AG08395 (cell line): ENCODE measurements at regions not wholly inside any gene's neighbourhood (a gene's known extent, or its start where the extent isn't known, plus 50 kb on each side); places are given as distances from the start of the nearest gene placed in this dataset.

ENCODE experiments used
- DNase-seq: peaks from one replicate; pipeline ENCODE4 v3.0.0; 2012; ENCODE audit warnings: mixed read lengths, low spot score

DNA sequence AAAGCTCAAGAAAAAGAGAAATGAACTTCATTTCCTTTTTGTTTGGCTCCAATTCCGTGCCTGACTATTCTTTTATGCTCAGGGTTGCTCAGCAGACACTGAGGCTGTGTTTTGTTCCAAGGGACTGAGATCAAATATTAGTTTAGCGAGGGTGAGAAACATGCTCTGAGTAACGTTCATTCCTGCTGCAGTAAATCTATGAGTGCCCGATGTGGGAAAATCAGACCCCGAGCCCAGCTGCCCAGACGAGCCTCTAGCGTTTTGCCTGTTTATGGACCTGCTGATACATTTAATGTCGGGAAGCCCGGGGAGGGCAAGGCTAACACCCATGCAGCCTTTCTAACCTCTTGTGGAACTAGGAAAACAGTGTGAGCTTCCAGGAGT, 119.2 kb downstream of the VAPA start:
- DNase-seq, result no peak

DNA sequence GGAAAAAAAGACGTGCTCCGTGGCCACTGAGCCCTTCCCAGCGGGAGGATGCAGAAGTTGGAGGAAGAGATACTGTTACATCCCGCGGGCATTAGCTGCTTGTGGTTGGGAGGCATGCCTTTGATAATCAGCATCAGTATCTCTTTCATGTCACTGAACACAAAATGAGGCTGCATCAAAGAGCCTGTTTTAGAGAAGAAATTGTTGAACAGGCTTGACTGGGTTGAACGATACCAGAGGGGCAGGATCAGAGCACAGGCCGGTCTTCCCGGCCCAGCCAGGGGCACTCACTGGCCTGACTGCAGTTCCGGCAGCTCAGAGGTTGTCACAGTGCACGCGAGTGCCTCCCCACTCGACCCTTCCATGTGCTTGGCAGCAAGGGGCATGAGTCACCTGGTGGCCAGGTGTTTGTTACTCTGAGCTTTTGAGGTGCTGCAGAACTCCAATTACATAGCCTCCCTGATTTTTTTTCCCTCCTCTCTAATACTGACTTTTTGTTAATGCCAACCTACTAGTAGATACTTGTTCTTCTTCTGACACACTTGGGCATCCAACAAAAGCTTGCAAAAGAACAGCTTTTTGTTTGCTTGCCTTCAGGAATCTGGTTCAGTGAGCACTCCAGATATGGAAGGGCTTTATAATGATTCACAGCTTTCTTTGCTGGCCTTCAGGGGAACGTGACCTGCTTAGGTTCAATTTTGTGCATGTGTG, 121.6 kb downstream of the VAPA start:
- peak; percentile 40 for DNase-seq

DNA sequence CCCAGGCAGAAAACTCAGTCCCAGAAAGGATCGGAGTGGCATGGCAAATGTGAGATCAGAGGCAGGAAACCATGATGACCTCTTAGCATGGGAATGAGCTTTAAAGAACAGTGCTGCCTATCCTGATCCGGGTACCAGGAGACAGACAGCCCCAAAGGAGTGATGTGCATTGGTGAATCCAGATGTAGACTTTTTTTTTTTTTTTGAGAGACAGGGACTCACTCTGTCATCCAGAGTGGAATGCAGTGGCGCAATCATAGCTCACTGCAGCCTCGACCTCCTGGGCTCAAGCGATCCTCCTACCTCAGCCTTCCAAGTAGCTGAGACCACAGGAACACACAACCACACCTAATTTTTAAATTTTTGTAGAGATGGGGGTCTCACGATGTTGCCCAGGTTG, 122.7 kb downstream of the VAPA start:
- peak; percentile 61 for DNase-seq

- no peak for DNase-seq
Measured at GRCh38 chr18:10037181-10037580, 123.4 kb downstream of the VAPA start.

GRCh38 chr18:10038268-10038667, 124.5 kb downstream of the VAPA start:
- no peak for DNase-seq

GRCh38 chr18:10040287-10041011, 126.6 kb downstream of the VAPA start:
- no peak for DNase-seq

GRCh38 chr18:10041180-10041579, 127.4 kb downstream of the VAPA start:
- DNase-seq, result no peak

DNA sequence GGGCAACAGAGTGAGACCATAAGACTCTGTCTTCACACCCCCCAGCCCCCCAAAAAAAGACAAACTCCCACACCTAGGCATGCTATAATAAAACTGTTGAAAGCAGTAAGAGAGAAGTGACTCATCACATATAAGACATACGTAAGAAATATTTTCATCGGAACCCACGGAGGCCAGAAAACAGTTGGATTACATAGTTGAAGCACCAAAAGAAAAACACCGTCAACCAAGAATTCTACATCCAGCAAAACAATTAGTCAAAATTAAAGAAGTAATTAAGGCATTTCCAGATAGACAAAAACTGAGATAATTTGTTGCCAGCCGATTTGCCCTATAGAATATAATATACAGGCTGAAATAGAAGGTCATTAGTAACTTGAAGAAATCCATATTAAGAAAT, 128.7 kb downstream of the VAPA start:
- no peak for DNase-seq

DNA sequence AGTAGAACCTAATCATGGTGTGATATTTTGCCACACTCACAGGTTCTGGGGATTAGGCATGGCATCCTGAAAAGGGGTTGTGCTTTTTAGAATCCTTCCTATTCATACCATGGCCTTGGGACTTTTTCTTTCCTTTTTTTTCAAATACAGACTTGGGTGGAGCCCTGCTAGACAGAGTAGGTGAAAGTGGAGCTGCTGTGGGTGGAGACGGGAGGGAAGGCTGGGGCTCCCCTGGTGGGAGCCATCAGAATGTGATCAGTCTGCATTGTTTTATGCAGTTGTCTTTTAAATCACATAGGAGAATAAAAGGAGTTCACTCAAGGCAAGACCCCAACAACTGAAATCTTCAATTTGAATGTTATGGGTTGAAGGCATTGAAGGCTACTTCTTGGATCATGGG, 130.2 kb downstream of the VAPA start:
- no peak for DNase-seq

GRCh38 chr18:10045296-10045891, 131.6 kb downstream of the VAPA start:
- DNase-seq, result no peak

- no peak for DNase-seq
Measured at GRCh38 chr18:10046178-10046807, 132.5 kb downstream of the VAPA start.

DNA sequence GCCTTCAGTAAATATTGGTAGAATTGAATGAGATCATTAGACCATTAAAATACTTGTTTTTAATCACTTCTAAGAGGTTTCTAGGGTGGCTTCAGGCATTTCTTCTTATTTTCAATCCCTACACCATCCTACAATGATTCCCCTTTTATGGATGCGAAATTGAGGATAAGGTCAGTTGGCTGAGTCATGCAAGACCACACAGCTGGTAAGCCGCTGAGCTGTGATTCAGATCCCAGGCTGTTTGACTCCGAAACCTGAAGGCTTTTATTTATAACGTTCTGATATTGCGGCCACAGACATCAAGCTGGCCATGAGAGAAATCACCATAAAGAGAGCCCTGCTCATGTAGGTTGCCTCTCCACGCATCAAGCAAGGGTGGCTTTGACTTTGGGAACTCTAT, 133.4 kb downstream of the VAPA start:
- DNase-seq, result peak; percentile 34

DNA sequence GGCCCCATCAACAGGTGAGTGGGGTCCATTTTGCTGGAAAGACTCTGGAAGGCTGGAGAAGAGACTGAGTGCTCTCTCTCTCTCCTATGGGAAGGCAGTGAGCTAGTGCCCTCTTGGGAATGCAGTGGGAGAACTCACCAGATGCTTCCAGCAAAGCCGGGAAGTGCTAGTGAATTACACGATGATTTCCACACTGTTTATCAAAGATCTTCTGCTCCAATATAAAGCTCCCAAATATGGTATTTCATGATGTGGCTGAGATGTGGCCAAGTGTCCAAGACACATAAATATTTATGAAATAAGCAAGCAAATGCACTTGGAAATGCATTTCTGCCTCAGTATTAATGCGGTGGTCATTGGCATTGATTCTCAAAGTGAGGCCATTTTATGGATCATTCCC, 135.9 kb downstream of the VAPA start:
- no peak for DNase-seq

GRCh38 chr18:10050956-10051355, 137.1 kb downstream of the VAPA start:
- no peak for DNase-seq

GRCh38 chr18:10051877-10052631, 138.2 kb downstream of the VAPA start:
- peak; percentile 74 for DNase-seq

GRCh38 chr18:10052871-10053270, 139.1 kb downstream of the VAPA start:
- DNase-seq, result no peak

GRCh38 chr18:10053861-10054260, 140.0 kb downstream of the VAPA start:
- no peak for DNase-seq

GRCh38 chr18:10054366-10054765, 140.6 kb downstream of the VAPA start:
- no peak for DNase-seq

DNA sequence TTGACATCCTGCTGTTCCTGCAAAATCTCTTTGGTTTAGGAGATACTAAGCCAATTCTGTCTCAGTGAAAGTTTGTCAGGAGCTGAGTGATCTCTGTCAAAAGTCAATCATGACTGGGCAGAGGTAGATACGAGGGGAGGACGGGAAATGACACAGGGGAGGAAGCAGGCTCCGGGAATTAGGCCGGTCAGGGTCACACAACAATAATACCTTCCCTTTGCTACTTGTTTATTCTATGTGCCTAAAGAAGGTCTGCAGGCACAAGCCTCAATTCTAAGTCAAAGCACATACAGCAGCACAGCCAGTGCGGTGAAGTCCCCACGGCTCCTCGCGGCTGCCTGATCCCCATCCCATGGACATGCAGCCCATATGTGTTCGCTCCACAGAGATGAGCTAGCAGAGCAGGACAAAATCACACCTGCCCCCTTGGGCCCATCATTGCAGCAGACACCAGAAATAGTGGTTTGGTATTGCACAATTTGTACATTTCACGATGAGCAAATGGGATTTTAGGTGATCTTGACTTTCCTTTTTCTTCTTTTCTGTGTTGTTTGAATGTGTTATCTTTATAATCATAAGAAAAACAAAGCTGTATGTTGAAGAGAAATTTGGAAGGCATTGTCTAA, 141.4 kb downstream of the VAPA start:
- no peak for DNase-seq

GRCh38 chr18:10056506-10056905, 142.7 kb downstream of the VAPA start:
- no peak for DNase-seq

DNA sequence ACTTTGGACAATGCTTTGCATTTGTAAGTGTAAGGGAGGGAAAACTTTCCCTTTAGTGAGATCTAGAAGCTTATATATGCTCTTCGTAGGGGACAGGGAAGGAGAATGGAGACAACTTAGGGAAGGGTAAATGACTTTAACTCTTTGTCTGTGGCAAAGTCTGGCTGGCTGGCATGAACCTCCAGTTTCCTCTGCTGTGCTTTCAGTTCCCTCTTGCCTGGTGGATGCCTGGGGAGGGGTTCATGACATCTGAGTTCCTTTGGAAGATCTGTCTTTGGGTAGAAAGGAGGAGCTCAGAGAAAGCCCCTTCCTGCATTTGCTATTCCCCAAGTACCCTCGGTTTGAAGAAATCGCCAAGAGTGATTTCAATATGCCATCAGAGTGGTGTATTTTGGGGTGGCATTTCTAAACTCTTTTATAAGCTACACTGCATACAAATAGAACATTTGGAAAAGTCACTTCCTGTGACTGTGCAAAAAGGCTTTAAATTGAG, 143.6 kb downstream of the VAPA start:
- DNase-seq, result no peak
